ENCODE measurements at regions not wholly inside any gene's neighbourhood (a gene's known extent, or its start where the extent isn't known, plus 50 kb on each side); places are given as distances from the start of the nearest gene placed in this dataset.

DNA sequence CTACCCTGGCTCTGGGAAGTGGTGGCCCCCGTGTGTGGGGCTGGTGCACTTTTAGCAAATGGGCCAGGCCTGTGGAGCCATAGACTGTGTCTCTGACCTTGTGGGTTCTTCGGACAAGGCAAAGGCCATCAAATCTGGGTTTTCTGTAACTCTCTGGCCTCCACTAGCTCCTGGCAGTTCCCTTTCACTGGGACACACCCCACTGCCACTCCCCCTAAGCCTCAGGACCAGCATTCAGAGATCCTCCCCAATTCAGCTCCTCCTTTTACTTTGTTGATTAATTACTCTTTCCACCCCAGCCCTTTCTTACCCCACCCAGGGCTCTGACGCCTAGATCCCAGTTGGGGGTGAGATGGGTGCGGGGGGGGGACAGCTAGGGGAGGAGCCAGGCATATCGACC lies 53.9 kb upstream of the IRX3 start:
- Mint-ChIP-seq H3K27me3 (peaks cover 10% of the 10 kb centered on the region), H3K4me3 (no peak overlapping the region), H3K36me3 (no peaks in the 10 kb centered on the region), H3K27ac (no peak overlapping the region), H3K9me3 (no peaks in the 10 kb centered on the region), H3K4me1 (no peaks in the 10 kb centered on the region)
- no peak for DNase-seq
- CTCF ChIA-PET = no interaction called here

DNA sequence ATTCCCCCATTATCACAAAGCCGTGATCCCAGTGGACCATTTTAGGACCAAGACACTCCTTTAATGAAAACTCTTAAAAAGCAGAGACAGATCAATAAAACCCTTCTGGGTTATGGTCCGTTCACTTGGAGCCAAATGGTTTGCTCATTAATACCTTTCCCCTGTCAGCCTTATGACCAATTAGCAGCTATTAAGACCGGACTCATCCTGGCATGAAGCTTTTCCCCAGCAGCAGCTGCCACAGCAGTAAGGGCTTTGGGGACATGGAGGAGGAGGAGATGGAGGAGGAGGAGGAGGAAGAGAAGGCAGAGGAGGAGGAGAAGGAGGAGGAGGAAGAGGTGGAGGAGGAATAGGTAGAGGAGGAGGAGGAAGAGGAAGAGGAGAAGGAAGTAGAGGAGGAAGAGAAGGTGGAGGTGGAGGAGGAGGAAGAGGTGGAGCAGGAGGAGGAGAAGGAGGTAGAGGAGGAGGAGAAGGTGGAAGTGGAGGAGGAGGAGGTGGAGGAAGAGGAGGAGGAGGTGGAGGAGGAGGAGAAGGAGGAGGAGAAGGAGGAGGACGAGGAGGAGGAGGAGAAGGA lies 50.1 kb upstream of the IRX3 start:
- Mint-ChIP-seq H3K27me3 (peaks cover 10% of the 10 kb centered on the region), H3K36me3 (no peaks in the 10 kb centered on the region), H3K4me1 (no peaks in the 10 kb centered on the region), H3K4me3 (no peak overlapping the region), H3K27ac (no peak overlapping the region), H3K9me3 (no peaks in the 10 kb centered on the region)
- no peak for DNase-seq
- CTCF ChIA-PET = interaction anchor here (0.7 kb wide), 1 partner anchor 206 kb away, joined by 3 read pairs; no protein-coding TSS in a partner anchor

All from activated naive CD4-positive, alpha-beta T cell treated with anti-CD3 and anti-CD28 coated beads, Interleukin-2, amount 10 ng/mL, durations not matched to agents 7 days and 5 days (primary cell).